ENCODE measurements at regions not wholly inside any gene's neighbourhood (a gene's known extent, or its start where the extent isn't known, plus 50 kb on each side); places are given as distances from the start of the nearest gene placed in this dataset.
A peak's percentile ranks its signal among the peaks of the same experiment; 100 is the strongest.
"Not testable (repeated sequence)": the region's sequence is repeated elsewhere in the genome, so short reads cannot be mapped to it uniquely, and the experiment has no call there.

- TF ChIP-seq POLR2A (IDR thresholded peaks at IDR 0.05) (no peak), CTCF (IDR thresholded peaks at IDR 0.05) (no peak)
- Histone ChIP-seq H3K27ac (no peak overlapping the region), H3K36me3 (no peaks in the 10 kb centered on the region), H3K9me3 (no peaks in the 10 kb centered on the region), H3K27me3 (no peaks in the 10 kb centered on the region), H3K4me3 (no peak overlapping the region), H3K4me1 (no peaks in the 10 kb centered on the region)
- intact Hi-C loops (cut with DNase I; ENCODE audit: low total_unique reads): no loop called here
- DNase-seq: no peak
Observed at GRCh38 chr6:73980096-73980495, 284.1 kb downstream of the CD109 start.

DNA sequence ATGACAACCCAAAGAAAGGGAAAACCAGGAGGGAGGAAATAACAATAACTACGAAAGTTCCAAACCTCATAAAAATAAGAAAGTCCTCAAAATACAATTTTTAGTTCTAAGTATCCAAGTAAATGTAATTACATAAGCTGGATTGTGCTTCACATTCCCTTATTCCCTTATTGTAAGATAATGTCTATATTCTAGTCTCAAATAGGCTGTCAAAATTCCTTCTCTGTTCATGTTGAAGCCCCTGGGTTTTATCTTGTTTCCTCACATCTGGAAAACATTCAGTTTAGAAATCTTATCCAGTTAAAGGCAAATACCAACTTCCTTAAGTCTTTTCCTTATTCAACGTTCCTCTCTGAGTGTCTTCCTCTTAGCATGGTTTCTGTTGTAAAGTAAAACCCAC lies 282.3 kb downstream of the CD109 start:
- H3K4me3 ChIP-seq: no peak overlapping the region
- DNase-seq: no peak
- H3K4me1 ChIP-seq: no peaks in the 10 kb centered on the region
- intact Hi-C loops (cut with DNase I; ENCODE audit: low total_unique reads): no loop called here
- TF ChIP-seq POLR2A (IDR thresholded peaks at IDR 0.05) (no peak), CTCF (IDR thresholded peaks at IDR 0.05) (no peak)
- H3K9me3 ChIP-seq: no peaks in the 10 kb centered on the region
- no peaks in the 10 kb centered on the region for H3K27me3 ChIP-seq
- no peak overlapping the region for H3K27ac ChIP-seq
- H3K36me3 ChIP-seq: no peaks in the 10 kb centered on the region

GRCh38 chr6:73972518-73972917 lies 276.5 kb downstream of the CD109 start:
- intact Hi-C loops (cut with DNase I; ENCODE audit: low total_unique reads); H3K27me3 ChIP-seq; H3K36me3 ChIP-seq; H3K27ac ChIP-seq; H3K9me3 ChIP-seq; H3K4me3 ChIP-seq; DNase-seq; H3K4me1 ChIP-seq: not testable (repeated sequence)

DNA sequence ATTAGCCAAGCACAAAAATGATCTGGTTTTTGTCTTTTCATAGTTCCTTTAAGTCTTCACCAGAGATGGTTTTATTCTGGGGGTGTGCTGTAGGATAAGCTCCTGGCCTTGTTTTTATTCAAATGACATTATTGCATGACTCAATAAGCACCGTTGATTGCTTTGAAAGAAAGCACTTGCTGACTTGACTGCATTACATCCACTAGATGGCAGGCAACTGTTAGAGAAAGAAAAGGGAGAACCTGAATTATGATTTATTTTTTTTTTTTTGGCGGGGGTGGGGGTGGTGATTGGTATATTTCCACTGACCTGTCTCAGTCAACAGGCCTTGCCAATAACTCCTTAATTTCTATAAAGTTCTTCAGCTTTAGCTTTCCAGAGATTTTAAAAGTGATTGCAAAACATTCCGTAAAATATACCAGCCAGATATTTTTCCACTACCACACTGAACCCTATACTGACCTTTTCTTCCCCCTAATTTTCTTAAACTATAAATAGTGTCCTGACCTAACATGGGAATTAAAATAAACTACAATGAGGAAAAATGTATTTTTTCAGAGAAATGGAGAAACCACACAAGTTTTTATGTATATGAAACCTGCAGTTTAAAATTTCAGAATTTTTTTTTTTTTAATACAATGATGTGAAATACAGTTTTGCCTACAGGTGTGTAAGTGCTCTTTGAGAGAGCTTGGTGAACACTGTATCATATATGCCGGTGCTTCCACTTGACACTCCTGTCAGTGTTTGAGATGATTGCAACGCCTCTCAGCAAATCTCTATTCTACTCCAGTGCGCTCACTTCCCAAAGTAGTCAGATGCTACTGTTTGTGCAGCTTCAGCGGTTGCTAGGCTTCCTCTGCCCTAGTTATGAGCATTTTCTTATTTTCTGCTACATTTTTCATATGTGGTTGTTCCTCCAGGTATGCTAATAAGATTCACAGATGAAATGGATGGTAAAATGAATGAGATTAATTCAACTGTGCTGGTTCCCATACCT lies 274.3 kb downstream of the CD109 start:
- Histone ChIP-seq H3K27me3 (no peaks in the 10 kb centered on the region), H3K4me1 (peaks cover 0 to 11% of the 10 kb centered on the region in 2 donors), H3K4me3 (no peak overlapping the region), H3K36me3 (no peaks in the 10 kb centered on the region), H3K9me3 (no peaks in the 10 kb centered on the region), H3K27ac (peak overlapping the region in 1 of 2 donors; percentile 46)
- DNase-seq: peak in 1 of 2 donors; percentile 21
- TF ChIP-seq POLR2A (IDR thresholded peaks at IDR 0.05) (no peak), CTCF (IDR thresholded peaks at IDR 0.05) (peak; percentile 49 to 57 (median 53))
- intact Hi-C loops (cut with DNase I; ENCODE audit: low total_unique reads): no loop called here

GRCh38 chr6:73968221-73968757 lies 272.3 kb downstream of the CD109 start:
- no peaks in the 10 kb centered on the region for H3K36me3 ChIP-seq
- H3K27me3 ChIP-seq: no peaks in the 10 kb centered on the region
- TF ChIP-seq POLR2A (IDR thresholded peaks at IDR 0.05): no peak
- TF ChIP-seq CTCF (IDR thresholded peaks at IDR 0.05): no peak
- H3K27ac ChIP-seq: peak overlapping the region in 1 of 2 donors; percentile 46
- no peaks in the 10 kb centered on the region for H3K9me3 ChIP-seq
- no peak overlapping the region for H3K4me3 ChIP-seq
- no peak for DNase-seq
- H3K4me1 ChIP-seq: peaks cover 0 to 18% of the 10 kb centered on the region in 2 donors
- intact Hi-C loops (cut with DNase I; ENCODE audit: low total_unique reads): no loop called here

All from uterus (tissue), 3 donors.